Endothelial cell (in vitro differentiated cells): ENCODE measurements at regions not wholly inside any gene's neighbourhood (a gene's known extent, or its start where the extent isn't known, plus 50 kb on each side); places are given as distances from the start of the nearest gene placed in this dataset.
A peak's percentile ranks its signal among the peaks of the same experiment; 100 is the strongest.

Experiments used
- DNase-seq: peaks from one replicate; pipeline ENCODE4 v3.0.0; 2021; ENCODE audit warnings: low spot score
- H3K27ac Mint-ChIP-seq: one replicate; pipeline ENCODE4 v1.8.0; 2021; ENCODE audit warnings: mixed read lengths, inconsistent platforms; ENCODE audit not compliant: unreplicated experiment
- H3K27me3 Mint-ChIP-seq: one replicate; pipeline ENCODE4 v1.8.0; 2021; ENCODE audit warnings: mild to moderate bottlenecking, moderate library complexity, mixed read lengths, inconsistent platforms; ENCODE audit not compliant: unreplicated experiment
- H3K36me3 Mint-ChIP-seq: one replicate; pipeline ENCODE4 v1.8.0; 2021; ENCODE audit warnings: mild to moderate bottlenecking, low read depth, mixed read lengths, inconsistent platforms; ENCODE audit not compliant: unreplicated experiment
- H3K4me1 Mint-ChIP-seq: one replicate; pipeline ENCODE4 v1.8.0; 2021; ENCODE audit warnings: mild to moderate bottlenecking, mixed read lengths, inconsistent platforms; ENCODE audit not compliant: unreplicated experiment
- H3K4me3 Mint-ChIP-seq: one replicate; pipeline ENCODE4 v1.8.0; 2021; ENCODE audit warnings: mild to moderate bottlenecking, mixed read lengths, inconsistent platforms; ENCODE audit not compliant: unreplicated experiment
- H3K9me3 Mint-ChIP-seq: one replicate; pipeline ENCODE4 v1.8.0; 2021; ENCODE audit warnings: mixed read lengths, inconsistent platforms; ENCODE audit not compliant: unreplicated experiment
- CTCF ChIP-seq: fragments of 200-600 bp; sonication (generic); IDR thresholded peaks from one replicate; pipeline ENCODE4 v1.5.0; 2021; ENCODE audit warnings: antibody characterized with exemption; ENCODE audit not compliant: unreplicated experiment

DNA sequence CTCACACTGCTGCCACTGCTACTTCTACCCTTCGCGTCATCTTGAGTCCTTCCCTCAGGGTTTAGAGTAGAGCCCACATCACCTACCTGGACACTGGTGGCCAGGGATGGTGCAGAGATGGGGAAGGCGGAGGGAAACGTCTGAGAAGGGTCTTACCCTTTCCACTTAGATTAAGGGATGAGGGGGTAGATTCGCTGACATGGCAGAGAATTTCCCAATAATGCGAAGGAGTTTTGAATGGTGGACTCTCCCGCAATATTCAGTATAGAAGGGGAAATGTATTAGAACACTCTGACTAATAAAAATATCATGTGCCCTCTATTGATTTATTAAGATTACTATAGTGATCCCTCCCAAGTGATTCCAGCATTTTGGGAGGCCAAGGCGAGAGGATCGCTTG is 209.5 kb upstream of the KIAA1217 start:
- Mint-ChIP-seq H3K4me1 (no peaks in the 10 kb centered on the region), H3K4me3 (no peak overlapping the region), H3K27ac (no peak overlapping the region), H3K36me3 (no peaks in the 10 kb centered on the region), H3K9me3 (no peaks in the 10 kb centered on the region), H3K27me3 (no peaks in the 10 kb centered on the region)
- no peak for TF ChIP-seq CTCF
- no peak for DNase-seq

GRCh38 chr10:24000271-24000813 is 208.6 kb upstream of the KIAA1217 start:
- DNase-seq = no peak
- H3K27ac Mint-ChIP-seq = no peak overlapping the region
- no peaks in the 10 kb centered on the region for H3K9me3 Mint-ChIP-seq

GRCh38 chr10:24006741-24007140 is 202.2 kb upstream of the KIAA1217 start:
- no peak overlapping the region for H3K27ac Mint-ChIP-seq
- H3K36me3 Mint-ChIP-seq = no peaks in the 10 kb centered on the region
- H3K4me3 Mint-ChIP-seq = no peak overlapping the region
- H3K27me3 Mint-ChIP-seq = no peaks in the 10 kb centered on the region
- H3K9me3 Mint-ChIP-seq = no peaks in the 10 kb centered on the region
- TF ChIP-seq CTCF = no peak
- peaks cover 21% of the 10 kb centered on the region for H3K4me1 Mint-ChIP-seq
- no peak for DNase-seq

More at GRCh38 chr10:24000271-24000813, 208.6 kb upstream of the KIAA1217 start:
- Mint-ChIP-seq H3K36me3 (no peaks in the 10 kb centered on the region), H3K27me3 (no peaks in the 10 kb centered on the region), H3K4me3 (no peak overlapping the region), H3K4me1 (no peaks in the 10 kb centered on the region)
- TF ChIP-seq CTCF = no peak

- DNase-seq = no peak
- TF ChIP-seq CTCF = no peak
- peaks cover 21% of the 10 kb centered on the region for H3K4me1 Mint-ChIP-seq
- H3K36me3 Mint-ChIP-seq = no peaks in the 10 kb centered on the region
- no peaks in the 10 kb centered on the region for H3K9me3 Mint-ChIP-seq
- H3K27me3 Mint-ChIP-seq = no peaks in the 10 kb centered on the region
- H3K4me3 Mint-ChIP-seq = no peak overlapping the region
- no peak overlapping the region for H3K27ac Mint-ChIP-seq
Observed at GRCh38 chr10:24007359-24007758, 201.6 kb upstream of the KIAA1217 start.

DNA sequence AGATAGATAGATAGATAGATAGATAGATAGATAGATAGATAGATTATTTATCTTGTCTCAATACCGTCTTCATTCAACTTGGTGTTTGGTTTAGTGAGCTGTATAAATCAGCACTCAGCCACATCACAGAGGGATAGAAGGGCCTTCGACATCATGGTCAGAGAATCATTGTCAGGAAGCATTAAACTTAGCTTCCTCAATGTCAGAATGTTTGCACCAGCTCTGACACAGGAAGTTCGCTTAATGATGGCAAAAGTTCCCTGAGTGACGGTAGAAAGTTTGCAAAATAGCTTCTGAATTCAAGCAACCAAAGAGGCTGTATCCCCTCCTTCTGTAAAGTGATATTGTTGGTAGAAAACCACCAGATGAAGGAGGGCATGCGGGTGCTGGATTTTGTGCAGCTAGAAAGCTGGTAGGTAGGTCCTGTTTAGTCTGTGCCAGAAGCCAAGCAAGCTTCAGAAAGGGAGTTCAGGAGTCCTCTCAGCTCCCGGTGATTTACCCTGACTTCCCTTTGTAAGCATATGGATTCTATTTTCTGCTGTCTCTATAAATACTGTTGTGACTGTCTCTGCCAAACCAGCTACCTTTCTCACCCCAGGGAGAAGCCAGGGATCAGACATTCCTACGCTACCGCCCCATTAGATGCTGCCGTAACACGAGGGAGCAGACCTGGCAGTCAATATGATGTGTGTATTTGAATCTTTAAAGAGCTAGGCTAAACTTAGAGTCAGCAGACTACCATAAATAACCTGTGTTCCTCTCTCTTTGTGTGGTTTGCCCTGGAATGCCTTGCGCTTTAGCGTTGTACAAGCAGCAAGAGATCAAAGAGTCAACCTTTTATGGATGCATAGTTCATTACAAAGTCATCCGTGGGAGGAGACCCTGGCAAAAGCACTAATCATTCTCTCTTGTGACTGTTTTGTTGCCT is 200.5 kb upstream of the KIAA1217 start:
- Mint-ChIP-seq H3K27me3 (no peaks in the 10 kb centered on the region), H3K9me3 (no peaks in the 10 kb centered on the region), H3K4me1 (peaks cover 21% of the 10 kb centered on the region), H3K27ac (peak overlapping the region; percentile 34), H3K4me3 (no peak overlapping the region), H3K36me3 (no peaks in the 10 kb centered on the region)
- DNase-seq = no peak
- no peak for TF ChIP-seq CTCF
